HEK293 (cell line): ENCODE measurements at regions not wholly inside any gene's neighbourhood (a gene's known extent, or its start where the extent isn't known, plus 50 kb on each side); places are given as distances from the start of the nearest gene placed in this dataset.

Experiments
- CTCF ChIA-PET: fragments of 350-600 bp; formaldehyde crosslinking; extraction: SDS; loops from one replicate; lab custom pipeline; 2021; ENCODE audit warnings: antibody characterized with exemption; lab: Yijun Ruan, JAX
- POLR2A ChIA-PET: fragments of 300-600 bp; formaldehyde crosslinking; extraction: SDS; loops from one replicate; lab custom pipeline; 2020; ENCODE audit warnings: antibody characterized with exemption, inconsistent platforms; lab: Yijun Ruan, JAX
- H3K27ac ChIP-seq: fragments of 200-500 bp; sonication (Bioruptor generic); 2 replicates; pipeline ENCODE4 v1.5.1; 2014; ENCODE audit warnings: low read depth, low read length, control low read depth, inconsistent platforms; ENCODE audit errors: extremely low read depth
- H3K36me3 ChIP-seq, 2 experiments: fragments of 200-500 bp in 1 of 2; sonication (Bioruptor generic) in 1 of 2; 1 replicate in 1 of 2; 2 replicates in 1 of 2; pipeline ENCODE4 v1.5.1; 2014 to 2017; ENCODE audit warnings: inconsistent platforms in 2 of 2, low read length in 2 of 2; ENCODE audit not compliant: control insufficient read depth in 2 of 2, insufficient read depth in 1 of 2
- H3K4me1 ChIP-seq: fragments of 200-500 bp; sonication (Bioruptor generic); 2 replicates; pipeline ENCODE4 v1.5.1; 2014; ENCODE audit warnings: mild to moderate bottlenecking, low read length, inconsistent platforms; ENCODE audit not compliant: control insufficient read depth, insufficient read depth
- H3K4me3 ChIP-seq: 2 replicates; pipeline ENCODE4 v1.5.1; 2011; ENCODE audit warnings: low read depth, mild to moderate bottlenecking, control low read depth, low read length, moderate library complexity
- H3K9me3 ChIP-seq: fragments of 200-500 bp; sonication (Bioruptor generic); 2 replicates; pipeline ENCODE4 v1.5.1; 2014; ENCODE audit warnings: low read depth, low read length, inconsistent platforms; ENCODE audit not compliant: control insufficient read depth, insufficient read depth
- BCL11A ChIP-seq: fragments of 450-650 bp; formaldehyde crosslinking; IDR thresholded peaks from 2 replicates; pipeline ENCODE4 v1.5.1; 2016; ENCODE audit warnings: low read depth, missing biosample characterization, missing genetic modification characterization
- GLI4 ChIP-seq: fragments of 450-650 bp; formaldehyde crosslinking; IDR thresholded peaks from 2 replicates; pipeline ENCODE4 v1.5.1; 2016; ENCODE audit warnings: missing biosample characterization, missing genetic modification characterization
- GLIS2 ChIP-seq: fragments of 450-650 bp; formaldehyde crosslinking; IDR thresholded peaks from 2 replicates; pipeline ENCODE4 v1.5.1; 2016; ENCODE audit warnings: missing biosample characterization, missing genetic modification characterization
- KLF1 ChIP-seq: fragments of 450-650 bp; formaldehyde crosslinking; IDR thresholded peaks from 2 replicates; pipeline ENCODE4 v1.5.1; 2016; ENCODE audit warnings: missing biosample characterization, missing genetic modification characterization
- PRDM1 ChIP-seq: fragments of 450-650 bp; formaldehyde crosslinking; IDR thresholded peaks from 2 replicates; pipeline ENCODE4; 2016; ENCODE audit warnings: missing biosample characterization, missing genetic modification characterization
- ZBTB10 ChIP-seq: fragments of 450-650 bp; formaldehyde crosslinking; IDR thresholded peaks from 2 replicates; pipeline ENCODE4 v1.5.1; 2016; ENCODE audit warnings: missing biosample characterization, missing genetic modification characterization
- ZBTB44 ChIP-seq: fragments of 450-650 bp; IDR thresholded peaks from 2 replicates; pipeline ENCODE4 v1.5.1; 2018; ENCODE audit warnings: missing biosample characterization, mild to moderate bottlenecking, missing genetic modification characterization
- ZNF112 ChIP-seq: fragments of 450-650 bp; formaldehyde crosslinking; IDR thresholded peaks from 2 replicates; pipeline ENCODE4 v1.5.0; 2017; ENCODE audit warnings: missing biosample characterization, missing genetic modification characterization
- ZNF114 ChIP-seq: fragments of 450-650 bp; formaldehyde crosslinking; IDR thresholded peaks from 2 replicates; pipeline ENCODE4 v1.5.0; 2017; ENCODE audit warnings: missing biosample characterization, missing genetic modification characterization
- ZNF132 ChIP-seq: fragments of 450-650 bp; formaldehyde crosslinking; IDR thresholded peaks from 2 replicates; pipeline ENCODE4 v1.5.1; 2017; ENCODE audit warnings: missing biosample characterization, missing genetic modification characterization, borderline replicate concordance
- ZNF146 ChIP-seq: fragments of 450-650 bp; formaldehyde crosslinking; IDR thresholded peaks from 2 replicates; pipeline ENCODE4 v1.5.1; 2016; ENCODE audit warnings: missing biosample characterization, missing genetic modification characterization
- ZNF211 ChIP-seq: fragments of 450-650 bp; formaldehyde crosslinking; IDR thresholded peaks from 2 replicates; pipeline ENCODE4 v1.5.1; 2016; ENCODE audit warnings: low read depth, missing biosample characterization, missing genetic modification characterization
- ZNF239 ChIP-seq: fragments of 450-650 bp; formaldehyde crosslinking; IDR thresholded peaks from 2 replicates; pipeline ENCODE4 v1.5.1; 2016; ENCODE audit warnings: missing biosample characterization, missing genetic modification characterization
- ZNF302 ChIP-seq: fragments of 450-650 bp; formaldehyde crosslinking; IDR thresholded peaks from 2 replicates; pipeline ENCODE4 v1.5.1; 2016; ENCODE audit warnings: missing biosample characterization, missing genetic modification characterization, low read depth
- ZNF335 ChIP-seq: fragments of 450-650 bp; formaldehyde crosslinking; conservative IDR thresholded peaks from 2 replicates; pipeline ENCODE4 v1.5.1; 2016; ENCODE audit warnings: missing biosample characterization, missing genetic modification characterization
- ZNF354C ChIP-seq: fragments of 450-650 bp; formaldehyde crosslinking; IDR thresholded peaks from 2 replicates; pipeline ENCODE4 v1.5.1; 2016; ENCODE audit warnings: missing biosample characterization, missing genetic modification characterization, low read depth, borderline replicate concordance
- ZNF416 ChIP-seq: fragments of 450-650 bp; formaldehyde crosslinking; IDR thresholded peaks from 2 replicates; pipeline ENCODE4 v1.5.1; 2016; ENCODE audit warnings: missing biosample characterization, missing genetic modification characterization
- ZNF426 ChIP-seq: fragments of 450-650 bp; formaldehyde crosslinking; IDR thresholded peaks from 2 replicates; pipeline ENCODE4 v1.5.1; 2017; ENCODE audit warnings: missing biosample characterization, missing genetic modification characterization, mild to moderate bottlenecking, inconsistent platforms, moderate library complexity
- ZNF580 ChIP-seq: fragments of 450-650 bp; formaldehyde crosslinking; IDR thresholded peaks from 2 replicates; pipeline ENCODE4 v1.5.1; 2016; ENCODE audit warnings: missing biosample characterization, missing genetic modification characterization
- ZNF585B ChIP-seq: fragments of 450-650 bp; formaldehyde crosslinking; IDR thresholded peaks from 2 replicates; pipeline ENCODE4 v1.5.1; 2016; ENCODE audit warnings: missing biosample characterization, missing genetic modification characterization
- ZNF654 ChIP-seq: fragments of 450-650 bp; formaldehyde crosslinking; IDR thresholded peaks from 2 replicates; pipeline ENCODE4 v1.5.1; 2016; ENCODE audit warnings: low read depth, missing biosample characterization, missing genetic modification characterization
- ZNF658 ChIP-seq: fragments of 450-650 bp; formaldehyde crosslinking; IDR thresholded peaks from 2 replicates; pipeline ENCODE4; 2016; ENCODE audit warnings: missing biosample characterization, missing genetic modification characterization
- ZNF664 ChIP-seq: fragments of 450-650 bp; formaldehyde crosslinking; IDR thresholded peaks from 2 replicates; pipeline ENCODE4 v1.5.1; 2016; ENCODE audit warnings: missing biosample characterization, missing genetic modification characterization
- ZNF830 ChIP-seq: fragments of 450-650 bp; IDR thresholded peaks from 2 replicates; pipeline ENCODE4 v1.5.0; 2018; ENCODE audit warnings: missing biosample characterization, missing genetic modification characterization, low read depth, mild to moderate bottlenecking, moderate library complexity
- TF ChIP-seq, protein P1 (sequence below): fragments of 450-650 bp; formaldehyde crosslinking; IDR thresholded peaks from 2 replicates; pipeline ENCODE4 v1.5.1; 2016; ENCODE audit warnings: missing biosample characterization, missing genetic modification characterization, borderline replicate concordance
- TF ChIP-seq, protein P2 (sequence below): IDR thresholded peaks from 2 replicates; pipeline ENCODE4 v1.6.1; 2011; ENCODE audit warnings: mild to moderate bottlenecking, low read depth, low read length, borderline replicate concordance

DNA sequence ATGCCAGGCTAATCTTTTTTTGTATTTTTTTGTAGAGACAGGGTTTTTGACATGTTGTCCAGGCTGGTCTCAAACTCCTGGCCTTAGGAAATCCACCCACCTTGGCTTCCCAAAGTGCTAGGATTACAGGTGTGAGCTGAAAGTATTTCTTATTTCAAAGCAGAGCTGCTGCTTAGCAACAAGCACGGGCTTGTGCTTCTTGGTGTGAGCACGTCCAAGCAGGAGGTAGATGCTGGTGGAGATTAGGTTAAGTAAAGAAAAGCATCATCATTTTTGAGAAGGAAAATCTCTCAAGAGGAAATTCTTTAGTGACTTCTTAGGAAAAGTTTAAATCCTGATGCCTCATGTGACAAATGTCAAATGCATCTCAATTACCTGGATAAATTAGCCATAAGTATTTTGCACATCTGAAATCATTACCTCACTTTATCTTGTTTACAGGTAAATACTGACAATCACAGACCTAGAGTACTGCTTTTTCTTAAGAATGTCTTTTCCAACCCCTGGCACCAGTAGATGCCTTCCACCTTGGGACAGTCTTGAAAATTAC, 431.8 kb upstream of the FZD8 start:
- POLR2A ChIA-PET = no interaction called here
- Histone ChIP-seq H3K9me3 (no peaks in the 10 kb centered on the region), H3K4me1 (no peaks in the 10 kb centered on the region), H3K4me3 (no peak overlapping the region), H3K27ac (no peak overlapping the region), H3K36me3 (no peaks in the 10 kb centered on the region)
- CTCF ChIA-PET = no interaction called here
- TF ChIP-seq ZNF112 (tag by site-specific recombination) = no peak
- TF ChIP-seq ZNF658 (tag by site-specific recombination) = no peak
- TF ChIP-seq PRDM1 = no peak
- TF ChIP-seq GLI4 (tag by site-specific recombination) = no peak
- TF ChIP-seq ZNF302 = no peak
- TF ChIP-seq ZNF354C (tag by site-specific recombination) = no peak
- TF ChIP-seq ZNF664 (tag by site-specific recombination) = no peak
- TF ChIP-seq, protein P1, sequence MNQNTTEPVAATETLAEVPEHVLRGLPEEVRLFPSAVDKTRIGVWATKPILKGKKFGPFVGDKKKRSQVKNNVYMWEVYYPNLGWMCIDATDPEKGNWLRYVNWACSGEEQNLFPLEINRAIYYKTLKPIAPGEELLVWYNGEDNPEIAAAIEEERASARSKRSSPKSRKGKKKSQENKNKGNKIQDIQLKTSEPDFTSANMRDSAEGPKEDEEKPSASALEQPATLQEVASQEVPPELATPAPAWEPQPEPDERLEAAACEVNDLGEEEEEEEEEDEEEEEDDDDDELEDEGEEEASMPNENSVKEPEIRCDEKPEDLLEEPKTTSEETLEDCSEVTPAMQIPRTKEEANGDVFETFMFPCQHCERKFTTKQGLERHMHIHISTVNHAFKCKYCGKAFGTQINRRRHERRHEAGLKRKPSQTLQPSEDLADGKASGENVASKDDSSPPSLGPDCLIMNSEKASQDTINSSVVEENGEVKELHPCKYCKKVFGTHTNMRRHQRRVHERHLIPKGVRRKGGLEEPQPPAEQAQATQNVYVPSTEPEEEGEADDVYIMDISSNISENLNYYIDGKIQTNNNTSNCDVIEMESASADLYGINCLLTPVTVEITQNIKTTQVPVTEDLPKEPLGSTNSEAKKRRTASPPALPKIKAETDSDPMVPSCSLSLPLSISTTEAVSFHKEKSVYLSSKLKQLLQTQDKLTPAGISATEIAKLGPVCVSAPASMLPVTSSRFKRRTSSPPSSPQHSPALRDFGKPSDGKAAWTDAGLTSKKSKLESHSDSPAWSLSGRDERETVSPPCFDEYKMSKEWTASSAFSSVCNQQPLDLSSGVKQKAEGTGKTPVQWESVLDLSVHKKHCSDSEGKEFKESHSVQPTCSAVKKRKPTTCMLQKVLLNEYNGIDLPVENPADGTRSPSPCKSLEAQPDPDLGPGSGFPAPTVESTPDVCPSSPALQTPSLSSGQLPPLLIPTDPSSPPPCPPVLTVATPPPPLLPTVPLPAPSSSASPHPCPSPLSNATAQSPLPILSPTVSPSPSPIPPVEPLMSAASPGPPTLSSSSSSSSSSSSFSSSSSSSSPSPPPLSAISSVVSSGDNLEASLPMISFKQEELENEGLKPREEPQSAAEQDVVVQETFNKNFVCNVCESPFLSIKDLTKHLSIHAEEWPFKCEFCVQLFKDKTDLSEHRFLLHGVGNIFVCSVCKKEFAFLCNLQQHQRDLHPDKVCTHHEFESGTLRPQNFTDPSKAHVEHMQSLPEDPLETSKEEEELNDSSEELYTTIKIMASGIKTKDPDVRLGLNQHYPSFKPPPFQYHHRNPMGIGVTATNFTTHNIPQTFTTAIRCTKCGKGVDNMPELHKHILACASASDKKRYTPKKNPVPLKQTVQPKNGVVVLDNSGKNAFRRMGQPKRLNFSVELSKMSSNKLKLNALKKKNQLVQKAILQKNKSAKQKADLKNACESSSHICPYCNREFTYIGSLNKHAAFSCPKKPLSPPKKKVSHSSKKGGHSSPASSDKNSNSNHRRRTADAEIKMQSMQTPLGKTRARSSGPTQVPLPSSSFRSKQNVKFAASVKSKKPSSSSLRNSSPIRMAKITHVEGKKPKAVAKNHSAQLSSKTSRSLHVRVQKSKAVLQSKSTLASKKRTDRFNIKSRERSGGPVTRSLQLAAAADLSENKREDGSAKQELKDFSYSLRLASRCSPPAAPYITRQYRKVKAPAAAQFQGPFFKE (tag by site-specific recombination) = no peak
- TF ChIP-seq ZNF830 (tag by site-specific recombination) = no peak
- no peak for TF ChIP-seq ZNF146 (tag by site-specific recombination)
- TF ChIP-seq GLIS2 (tag by site-specific recombination) = no peak
- no peak for TF ChIP-seq ZBTB44 (tag by site-specific recombination)
- TF ChIP-seq ZNF416 (tag by site-specific recombination) = no peak
- TF ChIP-seq ZNF239 (tag by site-specific recombination) = no peak
- no peak for TF ChIP-seq ZNF580 (tag by site-specific recombination)
- no peak for TF ChIP-seq ZNF132 (tag by site-specific recombination)

GRCh38 chr10:36068542-36068941, 426.4 kb upstream of the FZD8 start:
- CTCF ChIA-PET = no interaction called here
- no peaks in the 10 kb centered on the region for H3K4me1 ChIP-seq
- TF ChIP-seq ZNF585B (tag by site-specific recombination) (no peak), ZNF426 (no peak), ZNF211 (no peak), ZNF654 (tag by site-specific recombination) (no peak), ZBTB10 (no peak), BCL11A (tag by site-specific recombination) (no peak), ZNF114 (tag by site-specific recombination) (no peak), ZNF335 (tag by site-specific recombination) (no peak), KLF1 (tag by site-specific recombination) (no peak)
- TF ChIP-seq, protein P2, sequence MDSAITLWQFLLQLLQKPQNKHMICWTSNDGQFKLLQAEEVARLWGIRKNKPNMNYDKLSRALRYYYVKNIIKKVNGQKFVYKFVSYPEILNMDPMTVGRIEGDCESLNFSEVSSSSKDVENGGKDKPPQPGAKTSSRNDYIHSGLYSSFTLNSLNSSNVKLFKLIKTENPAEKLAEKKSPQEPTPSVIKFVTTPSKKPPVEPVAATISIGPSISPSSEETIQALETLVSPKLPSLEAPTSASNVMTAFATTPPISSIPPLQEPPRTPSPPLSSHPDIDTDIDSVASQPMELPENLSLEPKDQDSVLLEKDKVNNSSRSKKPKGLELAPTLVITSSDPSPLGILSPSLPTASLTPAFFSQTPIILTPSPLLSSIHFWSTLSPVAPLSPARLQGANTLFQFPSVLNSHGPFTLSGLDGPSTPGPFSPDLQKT = no peak

More at GRCh38 chr10:36068542-36068941, 426.4 kb upstream of the FZD8 start:
- POLR2A ChIA-PET = no interaction called here
- H3K36me3 ChIP-seq = no peaks in the 10 kb centered on the region
- no peaks in the 10 kb centered on the region for H3K9me3 ChIP-seq
- no peak overlapping the region for H3K27ac ChIP-seq
- H3K4me3 ChIP-seq = no peak overlapping the region
